ENCODE measurements at regions not wholly inside any gene's neighbourhood (a gene's known extent, or its start where the extent isn't known, plus 50 kb on each side); places are given as distances from the start of the nearest gene placed in this dataset.
"Not testable (repeated sequence)": the region's sequence is repeated elsewhere in the genome, so short reads cannot be mapped to it uniquely, and the experiment has no call there.

GRCh38 chr6:167709196-167709595, 117.5 kb upstream of the AFDN start:
- no peak for DNase-seq

DNA sequence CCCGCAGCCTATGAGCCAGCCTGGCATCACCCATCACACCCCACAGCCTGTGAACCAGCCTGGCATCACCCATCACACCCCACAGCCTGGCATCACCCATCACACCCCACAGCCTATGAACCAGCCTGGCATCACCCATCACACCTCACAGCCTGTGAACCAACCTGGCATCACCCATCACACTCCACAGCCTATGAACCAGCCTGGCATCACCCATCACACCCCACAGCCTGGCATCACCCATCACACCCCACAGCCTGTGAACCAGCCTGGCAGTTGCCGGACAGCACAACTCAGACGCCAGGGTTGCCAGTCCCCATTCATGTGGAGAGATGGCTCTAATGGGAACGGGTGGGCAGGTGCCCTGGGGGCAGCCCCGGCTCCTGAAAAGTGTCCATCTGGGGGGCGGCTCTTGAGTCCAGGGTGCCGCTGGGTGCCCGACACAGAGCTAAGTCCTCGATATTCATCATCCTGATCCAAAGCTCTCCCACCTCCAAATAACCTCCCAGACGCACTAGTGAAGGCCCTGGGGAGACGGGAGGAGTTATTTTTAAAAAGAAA, 116.9 kb upstream of the AFDN start:
- not testable (repeated sequence) for DNase-seq

GRCh38 chr6:167710363-167710920, 116.3 kb upstream of the AFDN start:
- DNase-seq: no peak

DNA sequence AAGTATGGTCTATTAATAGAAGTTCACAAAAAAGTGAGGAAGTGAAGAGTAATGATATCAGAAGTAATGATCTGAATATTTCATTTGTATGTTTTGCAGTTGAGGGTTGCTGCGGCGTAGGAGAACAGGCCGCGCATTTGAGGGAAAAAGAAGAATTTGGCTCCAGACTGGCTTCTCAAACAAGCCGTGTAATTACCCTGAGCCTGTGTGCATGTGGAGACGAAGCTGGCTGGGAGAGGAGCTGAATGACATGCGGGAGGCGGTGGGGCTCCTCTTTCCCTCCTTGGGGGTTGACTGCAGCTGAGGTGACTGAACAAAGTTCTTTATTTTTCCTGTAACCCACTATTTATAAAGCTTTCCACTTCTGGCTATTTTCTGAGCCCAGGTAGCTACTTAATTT, 115.5 kb upstream of the AFDN start:
- no peak for DNase-seq

DNA sequence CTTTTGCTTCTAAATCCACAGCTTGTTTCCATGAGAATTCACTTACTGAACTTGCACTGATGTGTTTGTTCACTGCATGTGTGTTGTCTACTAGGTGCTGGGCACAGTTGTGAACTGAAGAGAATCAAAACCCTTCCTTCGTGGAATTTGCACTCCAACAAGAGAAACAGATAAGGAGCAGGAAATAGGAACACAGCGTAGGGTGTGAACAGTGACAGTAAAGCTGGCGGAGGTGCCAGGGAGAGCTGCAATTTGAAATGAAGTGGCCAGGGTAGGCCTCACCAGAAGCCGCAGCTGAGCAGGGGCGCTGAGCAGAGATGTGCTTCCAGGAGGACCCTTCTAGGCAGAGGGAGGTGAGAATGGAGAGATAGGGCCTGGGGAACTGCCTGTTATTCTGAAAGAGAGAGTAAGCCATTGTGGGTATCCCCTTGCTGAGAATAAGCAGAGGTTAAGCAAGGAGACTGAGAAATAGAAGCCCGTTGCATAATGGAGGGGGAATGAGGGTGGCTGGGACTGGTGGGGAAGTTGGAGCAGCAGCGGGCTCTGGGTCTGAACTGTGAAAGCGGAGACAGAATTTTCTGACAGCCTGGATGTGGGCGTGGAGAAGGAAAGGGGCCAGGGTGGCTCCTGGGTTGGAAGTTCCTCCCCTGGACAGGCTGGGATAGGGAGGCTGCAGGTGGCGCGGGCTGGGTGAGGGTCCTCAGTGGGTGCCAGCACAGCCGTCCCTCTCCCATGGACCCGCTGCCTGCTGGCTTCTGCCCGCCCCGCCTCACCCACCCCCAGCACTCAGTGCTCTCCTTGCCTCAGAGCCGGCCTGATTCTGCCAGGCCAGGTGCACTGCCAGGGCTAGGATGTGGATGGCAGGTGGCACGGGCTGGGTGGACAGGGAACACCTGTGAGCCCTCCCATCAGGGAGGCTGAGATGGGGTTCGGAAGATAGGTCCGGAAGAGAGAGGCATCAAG, 114.7 kb upstream of the AFDN start:
- no peak for DNase-seq

GRCh38 chr6:167712731-167713475, 113.8 kb upstream of the AFDN start:
- DNase-seq: no peak

DNA sequence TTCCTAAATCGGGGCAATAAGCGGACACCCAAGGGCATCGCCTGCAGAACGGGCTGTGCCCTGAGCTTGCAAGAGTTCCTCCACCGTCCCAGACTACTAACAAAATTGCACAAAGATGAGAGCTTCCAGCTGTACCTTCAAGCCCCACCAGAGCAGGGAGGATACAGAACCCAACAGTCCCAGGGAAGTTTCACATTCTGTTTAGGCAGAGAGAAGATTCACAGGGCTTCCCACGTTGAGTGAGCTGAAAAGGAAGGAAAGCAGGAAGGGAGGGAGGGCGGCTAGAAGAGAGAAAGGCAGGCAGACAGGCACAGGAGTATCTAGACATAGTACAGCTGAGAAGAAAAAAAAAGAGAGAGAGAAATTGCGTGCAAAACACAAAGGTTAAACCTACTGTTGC, 112.6 kb upstream of the AFDN start:
- no peak for DNase-seq

GRCh38 chr6:167717455-167717854, 109.3 kb upstream of the AFDN start:
- no peak for DNase-seq

GRCh38 chr6:167717867-167718266, 108.8 kb upstream of the AFDN start:
- DNase-seq: no peak

GRCh38 chr6:167719920-167720319, 106.8 kb upstream of the AFDN start:
- no peak for DNase-seq

DNA sequence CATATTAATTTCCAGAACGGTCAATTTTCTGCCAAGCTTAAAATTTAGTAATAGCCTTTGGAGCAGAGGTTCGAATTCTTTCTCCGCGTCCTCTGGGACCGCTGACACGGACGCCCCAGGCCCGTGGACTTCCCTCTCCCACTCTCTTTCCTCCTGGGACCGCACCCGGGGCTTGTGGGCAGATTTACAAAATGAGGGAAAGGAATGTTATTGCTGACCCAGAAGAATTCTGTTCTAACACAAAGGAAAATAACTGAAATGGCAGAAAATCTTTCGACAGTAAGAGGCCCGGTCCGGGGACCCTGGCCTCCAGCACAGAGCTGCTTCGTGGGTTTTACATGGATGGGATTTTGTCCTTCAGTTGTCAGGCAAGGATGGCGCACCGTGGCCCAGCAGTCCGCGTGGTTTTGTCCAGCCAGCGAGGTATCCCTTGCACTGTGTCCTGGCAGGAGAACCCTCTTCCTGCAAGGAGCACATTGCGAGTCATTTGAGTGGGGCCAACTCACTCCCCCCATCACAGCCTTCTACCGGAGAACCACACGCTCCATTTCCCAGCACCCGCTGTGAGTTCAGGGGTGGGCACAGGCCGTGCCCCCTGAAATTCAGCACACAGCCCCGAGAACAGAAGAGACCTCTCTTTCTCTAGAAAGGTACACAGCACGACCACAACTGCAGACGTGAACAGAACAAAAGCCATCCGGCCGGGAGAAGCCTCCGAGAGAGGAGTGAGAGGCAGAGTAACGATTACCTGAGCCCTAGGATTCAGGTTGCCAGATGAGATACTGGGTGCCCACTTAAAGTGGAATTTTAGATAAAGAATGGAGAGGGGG, 106.0 kb upstream of the AFDN start:
- DNase-seq: no peak

GRCh38 chr6:167721291-167721690, 105.4 kb upstream of the AFDN start:
- no peak for DNase-seq

GRCh38 chr6:167722634-167723309, 103.9 kb upstream of the AFDN start:
- DNase-seq: no peak

GRCh38 chr6:167726043-167726621, 100.6 kb upstream of the AFDN start:
- no peak for DNase-seq

- no peak for DNase-seq
Observed at GRCh38 chr6:167730441-167730840, 96.3 kb upstream of the AFDN start.

- DNase-seq: no peak
Observed at GRCh38 chr6:167731216-167731615, 95.5 kb upstream of the AFDN start.

GRCh38 chr6:167731731-167732422, 94.8 kb upstream of the AFDN start:
- no peak for DNase-seq

GRCh38 chr6:167733740-167734661, 92.7 kb upstream of the AFDN start:
- DNase-seq: peak; percentile 81 to 89

DNA sequence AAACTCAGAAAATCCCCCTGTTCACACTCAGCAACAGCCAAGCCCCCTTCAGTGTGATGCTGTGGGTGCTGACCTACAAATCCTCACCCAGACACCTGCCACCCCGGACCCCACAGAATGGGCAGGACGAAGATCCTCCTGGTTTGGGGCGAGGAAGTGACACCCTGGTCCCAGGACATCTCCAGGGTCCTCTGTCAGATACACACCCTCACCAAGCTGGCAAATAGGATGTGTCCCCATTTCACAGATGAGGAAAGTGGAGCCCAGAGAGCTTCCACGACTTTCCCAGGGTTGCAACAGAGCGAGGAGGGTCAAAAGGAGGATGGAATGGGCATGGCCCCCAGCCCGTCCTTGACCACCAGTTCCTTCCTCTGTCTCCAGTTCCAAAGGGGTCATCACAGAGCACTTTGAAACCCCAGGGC, 92.0 kb upstream of the AFDN start:
- DNase-seq: no peak

Data from right lung (tissue), 2 donors.